H1 (cell line): ENCODE measurements at regions not wholly inside any gene's neighbourhood (a gene's known extent, or its start where the extent isn't known, plus 50 kb on each side); places are given as distances from the start of the nearest gene placed in this dataset.

ENCODE experiments used
- CTCF ChIA-PET: fragments of 300-600 bp; sonication (Branson Sonifier 250); formaldehyde crosslinking; loops from one replicate; lab custom pipeline; 2021; ENCODE audit not compliant: partially characterized antibody; lab: Charles Lee
- POLR2A ChIA-PET: fragments of 300-600 bp; sonication (Branson Sonifier 250); formaldehyde crosslinking; loops from one replicate; lab custom pipeline; 2021; ENCODE audit warnings: inconsistent platforms; ENCODE audit not compliant: partially characterized antibody; lab: Charles Lee
- DNase-seq, 2 experiments: peaks; one replicate each; pipeline versions ENCODE4 v3.0.0 to v3.0.0-alpha.2; 2010 to 2022; ENCODE audit warnings: low spot score in 2 of 2, low read depth in 1 of 2, mixed read lengths in 1 of 2
- FAIRE-seq: peaks from 2 replicates; lab custom pipeline; 2011; peaks lifted over from hg19 to GRCh38; lab: Jason Lieb, UNC
- H2AFZ ChIP-seq: 2 replicates; pipeline ENCODE4 v1.8.1; 2012; ENCODE audit warnings: low read length, inconsistent platforms
- H2AK5ac ChIP-seq: 2 replicates; pipeline ENCODE4 v1.6.1; 2013; ENCODE audit warnings: low read depth, low read length
- H2BK120ac ChIP-seq: replicated peaks from 2 replicates; pipeline ENCODE3; 2013; ENCODE audit warnings: low read depth, low read length, inconsistent platforms
- H2BK12ac ChIP-seq: 2 replicates; pipeline ENCODE4 v1.6.1; 2013; ENCODE audit warnings: low read depth, low read length
- H2BK15ac ChIP-seq: 2 replicates; pipeline ENCODE4 v1.6.1; 2013; ENCODE audit warnings: low read length
- H2BK20ac ChIP-seq: 2 replicates; pipeline ENCODE4 v1.6.1; 2013; ENCODE audit warnings: low read length
- H2BK5ac ChIP-seq: 2 replicates; pipeline ENCODE4 v1.6.1; 2013; ENCODE audit warnings: low read depth, low read length
- H3K14ac ChIP-seq: 2 replicates; pipeline ENCODE4 v1.6.1; 2013; ENCODE audit warnings: inconsistent platforms; ENCODE audit not compliant: insufficient read length
- H3K18ac ChIP-seq: 2 replicates; pipeline ENCODE4 v1.6.1; 2013; ENCODE audit warnings: low read length; ENCODE audit errors: extremely low read depth
- H3K23ac ChIP-seq: 2 replicates; pipeline ENCODE4 v1.6.1; 2013; ENCODE audit warnings: inconsistent platforms; ENCODE audit not compliant: insufficient read length
- H3K23me2 ChIP-seq: 2 replicates; pipeline ENCODE4 v1.6.1; 2013; ENCODE audit warnings: low read depth, low read length
- H3K27ac ChIP-seq: 2 replicates; pipeline ENCODE4 v1.6.1; 2011; ENCODE audit warnings: low read depth, low read length, inconsistent platforms
- H3K27me3 ChIP-seq, 4 experiments: replicated peaks in 1 of 4; 1 replicate in 1 of 4; 2 replicates in 3 of 4; pipeline versions ENCODE4 v1.6.1 to v1.8.1; 2011 to 2013; ENCODE audit warnings: low read length in 3 of 4, mild to moderate bottlenecking in 3 of 4, inconsistent platforms in 2 of 4, mixed read lengths in 2 of 4, moderate library complexity in 1 of 4; ENCODE audit not compliant: control insufficient read depth in 3 of 4, insufficient read depth in 3 of 4; ENCODE audit errors: extremely low read depth in 1 of 4
- H3K36me3 ChIP-seq, 4 experiments: 2 replicates each; pipeline versions ENCODE4 v1.6.1 to v1.8.1; 2011 to 2013; ENCODE audit warnings: mild to moderate bottlenecking in 4 of 4, low read length in 3 of 4, moderate library complexity in 2 of 4, control low read depth in 1 of 4, inconsistent platforms in 1 of 4; ENCODE audit not compliant: insufficient read depth in 4 of 4, control insufficient read depth in 2 of 4
- H3K4ac ChIP-seq: replicated peaks from 2 replicates; pipeline ENCODE3; 2013; ENCODE audit warnings: low read length, low read depth, mixed read lengths, inconsistent platforms; ENCODE audit not compliant: insufficient read length
- H3K4me1 ChIP-seq, 4 experiments: replicated peaks in 1 of 4; 1 replicate in 1 of 4; 2 replicates in 3 of 4; pipeline versions ENCODE4 v1.6.1 to v1.8.1; 2011 to 2013; ENCODE audit warnings: low read length in 3 of 4, inconsistent platforms in 2 of 4, mixed read lengths in 1 of 4; ENCODE audit not compliant: insufficient read depth in 4 of 4, control insufficient read depth in 3 of 4
- H3K4me2 ChIP-seq, 2 experiments: 2 replicates each; pipeline versions ENCODE4 v1.6.1 to v1.8.1; 2011 to 2013; ENCODE audit warnings: low read depth in 2 of 2, low read length in 2 of 2, control low read depth in 1 of 2, inconsistent platforms in 1 of 2, mild to moderate bottlenecking in 1 of 2; ENCODE audit not compliant: insufficient read depth in 1 of 2
- H3K4me3 ChIP-seq, 4 experiments: fragments of 200-600, 300-600 bp in 1 of 4; sonication (generic), shearing (Covaris generic), sonication (Bioruptor Twin) in 1 of 4; 2 replicates each; pipeline versions ENCODE4 v1.5.1 to v1.8.1; 2011 to 2016; ENCODE audit warnings: low read length in 4 of 4, low read depth in 3 of 4, control low read depth in 2 of 4, inconsistent platforms in 2 of 4, mild to moderate bottlenecking in 2 of 4, mixed read lengths in 1 of 4, moderate library complexity in 1 of 4; ENCODE audit not compliant: insufficient read depth in 2 of 4; ENCODE audit errors: extremely low read depth in 1 of 4
- H3K56ac ChIP-seq: replicated peaks from 2 replicates; pipeline ENCODE3; 2013; ENCODE audit warnings: low read depth, mild to moderate bottlenecking, mixed read lengths, low read length, inconsistent platforms; ENCODE audit not compliant: insufficient read length
- H3K79me1 ChIP-seq: 2 replicates; pipeline ENCODE4 v1.6.1; 2013; ENCODE audit warnings: low read depth, low read length, control low read depth
- H3K79me2 ChIP-seq, 2 experiments: 2 replicates each; pipeline versions ENCODE4 v1.6.1 to v1.8.1; 2012 to 2013; ENCODE audit warnings: low read length in 2 of 2, mild to moderate bottlenecking in 2 of 2, inconsistent platforms in 1 of 2; ENCODE audit not compliant: insufficient read depth in 2 of 2, control insufficient read depth in 1 of 2
- H3K9ac ChIP-seq, 4 experiments: replicated peaks in 1 of 4; 1 replicate in 1 of 4; 2 replicates in 3 of 4; pipeline versions ENCODE4 v1.6.1 to v1.8.1; 2011 to 2013; ENCODE audit warnings: low read depth in 3 of 4, low read length in 3 of 4, control low read depth in 2 of 4, mild to moderate bottlenecking in 2 of 4, moderate library complexity in 2 of 4, inconsistent platforms in 1 of 4; ENCODE audit errors: extremely low read depth in 1 of 4
- H3K9me3 ChIP-seq, 2 experiments: 2 replicates each; pipeline versions ENCODE4 v1.6.1 to v1.8.1; 2012 to 2013; ENCODE audit warnings: mild to moderate bottlenecking in 2 of 2, moderate library complexity in 2 of 2, control low read depth in 1 of 2, inconsistent platforms in 1 of 2, low read depth in 1 of 2, low read length in 1 of 2, mixed read lengths in 1 of 2; ENCODE audit not compliant: insufficient read depth in 2 of 2
- H4K20me1 ChIP-seq, 2 experiments: replicated peaks in 1 of 2; 2 replicates each; pipeline versions ENCODE3 to v1.8.1; 2011 to 2013; ENCODE audit warnings: inconsistent platforms in 2 of 2, low read length in 2 of 2, mild to moderate bottlenecking in 1 of 2; ENCODE audit not compliant: insufficient read depth in 2 of 2, control insufficient read depth in 1 of 2
- H4K5ac ChIP-seq: 2 replicates; pipeline ENCODE4 v1.6.1; 2013; ENCODE audit warnings: low read length, low read depth, mixed read lengths, inconsistent platforms; ENCODE audit not compliant: insufficient read length
- H4K8ac ChIP-seq: 2 replicates; pipeline ENCODE4 v1.8.0; 2013; ENCODE audit warnings: mild to moderate bottlenecking, moderate library complexity, low read length, inconsistent platforms; ENCODE audit not compliant: insufficient read depth; ENCODE audit errors: extremely low read depth
- H4K91ac ChIP-seq: replicated peaks from 2 replicates; pipeline ENCODE3; 2013; ENCODE audit warnings: low read length, mixed read lengths, inconsistent platforms; ENCODE audit not compliant: insufficient read length
- ASH2L ChIP-seq: fragments of 200-600, 300-600 bp; sonication (generic); IDR thresholded peaks from one replicate; pipeline ENCODE4 v1.7.1; 2017; ENCODE audit warnings: low read length
- RXRA ChIP-seq: IDR thresholded peaks from 2 replicates; pipeline ENCODE4 v1.6.1; 2011; ENCODE audit warnings: low read depth, mild to moderate bottlenecking, low read length, moderate library complexity; ENCODE audit not compliant: insufficient read depth
- WGBS, 2 experiments: shearing (Covaris generic) in 1 of 2; methylation state at CpG; one replicate each; pipeline versions ENCODE4 v1.1.6 to v1.1.7; 2013 to 2015; ENCODE audit warnings: low lambda C conversion rate in 2 of 2, mixed read lengths in 2 of 2, inconsistent platforms in 1 of 2, low coverage in 1 of 2, missing lambda C conversion rate in 1 of 2; ENCODE audit not compliant: insufficient replicate concordance in 2 of 2, insufficient coverage in 1 of 2, insufficient read length in 1 of 2; ENCODE audit errors: extremely low coverage in 1 of 2, missing lambda C conversion rate in 1 of 2; 5-methylcytosine and 5-hydroxymethylcytosine counted together

DNA sequence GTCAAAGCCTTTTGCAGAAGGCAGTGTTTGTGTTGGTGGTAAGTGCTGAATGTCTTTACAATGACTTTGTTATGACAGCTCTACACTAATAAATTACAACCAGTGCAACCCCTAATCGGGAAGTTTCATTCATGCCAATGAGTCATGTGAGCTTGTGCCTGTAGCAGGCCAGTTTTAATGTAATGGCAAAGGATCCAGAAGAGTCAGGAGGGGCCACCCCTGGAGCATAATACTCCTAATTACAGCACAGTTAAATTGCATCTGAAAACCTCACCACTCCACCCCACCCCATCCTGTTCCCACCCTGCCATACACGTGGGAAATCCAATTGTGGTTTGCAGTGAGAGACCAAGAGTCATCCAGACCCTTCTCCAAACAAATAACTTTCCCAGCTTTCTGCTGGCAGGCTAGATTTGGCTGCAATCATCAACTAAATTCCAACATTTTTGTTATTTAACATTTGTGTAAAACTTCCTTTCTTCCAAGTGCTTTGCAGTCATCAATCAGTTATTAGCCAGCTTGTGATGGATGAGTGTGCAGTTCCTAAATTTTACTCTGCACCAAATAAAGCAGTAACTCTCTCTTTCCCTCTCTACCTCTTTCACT, 277.3 kb upstream of the FAT3 start:
- H3K27me3 ChIP-seq: no peaks in the 10 kb centered on the region
- WGBS, 2 experiments: 76% methylated on average over 2 of the region's 2 CpGs; no CpG with 5 or more reads in 1 of the 2 experiments
- TF ChIP-seq ASH2L (no peak), RXRA (no peak)

More for the DNA sequence above, 277.3 kb upstream of the FAT3 start:
- Histone ChIP-seq H3K56ac (no peak overlapping the region), H2AFZ (0 out of 2 replicates have a peak overlapping the region, but pooled peaks have one; percentile 45), H3K9me3 (no peaks in the 10 kb centered on the region), H2BK12ac (no peak overlapping the region), H3K18ac (no peak overlapping the region), H3K36me3 (no peaks in the 10 kb centered on the region), H2BK120ac (no peak overlapping the region), H4K91ac (no peak overlapping the region), H3K4me3 (no peak overlapping the region), H3K4ac (no peak overlapping the region), H2AK5ac (no peak overlapping the region), H3K23ac (no peak overlapping the region), H2BK20ac (no peak overlapping the region), H4K8ac (no peak overlapping the region), H4K20me1 (no peaks in the 10 kb centered on the region), H3K4me1 (no peaks in the 10 kb centered on the region), H3K79me2 (no peaks in the 10 kb centered on the region), H3K23me2 (no peaks in the 10 kb centered on the region), H3K14ac (no peak overlapping the region), H2BK5ac (no peak overlapping the region), H3K79me1 (no peaks in the 10 kb centered on the region), H3K27ac (no peak overlapping the region), H3K4me2 (no peak overlapping the region), H4K5ac (no peak overlapping the region), H2BK15ac (no peak overlapping the region), H3K9ac (no peak overlapping the region)
- FAIRE-seq (no peak), DNase-seq (no peak)
- POLR2A ChIA-PET: no interaction called here
- CTCF ChIA-PET: interaction anchor here (0.8 kb wide), 1 partner anchor 12 kb away, joined by 3 read pairs; no protein-coding TSS in a partner anchor
